Esophagus squamous epithelium (tissue), 4 donors: ENCODE measurements at regions not wholly inside any gene's neighbourhood (a gene's known extent, or its start where the extent isn't known, plus 50 kb on each side); places are given as distances from the start of the nearest gene placed in this dataset.

Source experiments
- CTCF ChIP-seq, 6 experiments: fragments of 450-650 bp in 4 of 6; fragments of 200-600 bp in 2 of 6; sonication (generic) in 2 of 6; IDR thresholded peaks; one replicate each; pipeline ENCODE4 v1.5.1; 2016 to 2019; ENCODE audit warnings: antibody characterized with exemption in 6 of 6, mild to moderate bottlenecking in 4 of 6, moderate library complexity in 4 of 6
- POLR2A ChIP-seq, 4 donors: fragments of 450-650 bp; IDR thresholded peaks; one replicate each; pipeline ENCODE4 v1.6.1; 2017; ENCODE audit warnings: antibody characterized with exemption in 4 of 4, mild to moderate bottlenecking in 4 of 4, moderate library complexity in 3 of 4

GRCh38 chr17:34412965-34413441, 50.0 kb upstream of the CCL1 start:
- TF ChIP-seq CTCF (IDR thresholded peaks at IDR 0.05) (no peak), POLR2A (IDR thresholded peaks at IDR 0.05) (no peak)
